Fibroblast of mammary gland (primary cell): ENCODE measurements at regions not wholly inside any gene's neighbourhood (a gene's known extent, or its start where the extent isn't known, plus 50 kb on each side); places are given as distances from the start of the nearest gene placed in this dataset.

ENCODE experiments used
- DNase-seq: peaks from one replicate; pipeline ENCODE4 v3.0.0-alpha.2; 2010; ENCODE audit warnings: low read depth
- H3K4me3 ChIP-seq: 2 replicates; pipeline ENCODE4 v1.5.1; 2011; ENCODE audit warnings: low read depth, mild to moderate bottlenecking, low read length, moderate library complexity; ENCODE audit not compliant: control insufficient read depth
- TF ChIP-seq, protein P1 (sequence below): conservative IDR thresholded peaks from 2 replicates; pipeline ENCODE4 v1.5.1; 2011; ENCODE audit warnings: low read depth, low read length, inconsistent platforms; ENCODE audit not compliant: control insufficient read depth, insufficient read depth

GRCh38 chr13:91199866-91200265 is 147.6 kb upstream of the MIR17HG start:
- no peak for DNase-seq
- H3K4me3 ChIP-seq = no peak overlapping the region
- TF ChIP-seq, protein P1, sequence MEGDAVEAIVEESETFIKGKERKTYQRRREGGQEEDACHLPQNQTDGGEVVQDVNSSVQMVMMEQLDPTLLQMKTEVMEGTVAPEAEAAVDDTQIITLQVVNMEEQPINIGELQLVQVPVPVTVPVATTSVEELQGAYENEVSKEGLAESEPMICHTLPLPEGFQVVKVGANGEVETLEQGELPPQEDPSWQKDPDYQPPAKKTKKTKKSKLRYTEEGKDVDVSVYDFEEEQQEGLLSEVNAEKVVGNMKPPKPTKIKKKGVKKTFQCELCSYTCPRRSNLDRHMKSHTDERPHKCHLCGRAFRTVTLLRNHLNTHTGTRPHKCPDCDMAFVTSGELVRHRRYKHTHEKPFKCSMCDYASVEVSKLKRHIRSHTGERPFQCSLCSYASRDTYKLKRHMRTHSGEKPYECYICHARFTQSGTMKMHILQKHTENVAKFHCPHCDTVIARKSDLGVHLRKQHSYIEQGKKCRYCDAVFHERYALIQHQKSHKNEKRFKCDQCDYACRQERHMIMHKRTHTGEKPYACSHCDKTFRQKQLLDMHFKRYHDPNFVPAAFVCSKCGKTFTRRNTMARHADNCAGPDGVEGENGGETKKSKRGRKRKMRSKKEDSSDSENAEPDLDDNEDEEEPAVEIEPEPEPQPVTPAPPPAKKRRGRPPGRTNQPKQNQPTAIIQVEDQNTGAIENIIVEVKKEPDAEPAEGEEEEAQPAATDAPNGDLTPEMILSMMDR = no peak

DNA sequence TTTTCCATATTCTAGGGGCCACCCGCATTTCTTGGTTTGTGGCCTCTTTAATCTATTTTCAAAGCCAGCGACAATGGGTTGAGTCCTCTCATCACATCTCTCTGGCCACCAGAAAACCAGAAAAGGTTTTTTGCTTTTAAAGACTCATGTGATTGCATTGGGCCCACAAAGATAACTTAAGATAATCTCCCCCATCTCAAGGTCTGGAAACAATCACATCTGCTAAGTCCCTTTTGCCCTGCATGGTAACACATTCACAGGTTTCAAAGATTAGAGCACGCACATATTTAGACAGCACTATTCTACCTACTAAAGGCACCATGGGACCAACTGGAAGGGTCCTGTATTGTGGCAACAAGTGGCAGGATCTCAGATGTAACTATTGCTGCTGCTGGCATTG is 147.0 kb upstream of the MIR17HG start:
- TF ChIP-seq, protein P1 = no peak
- DNase-seq = no peak
- no peak overlapping the region for H3K4me3 ChIP-seq

DNA sequence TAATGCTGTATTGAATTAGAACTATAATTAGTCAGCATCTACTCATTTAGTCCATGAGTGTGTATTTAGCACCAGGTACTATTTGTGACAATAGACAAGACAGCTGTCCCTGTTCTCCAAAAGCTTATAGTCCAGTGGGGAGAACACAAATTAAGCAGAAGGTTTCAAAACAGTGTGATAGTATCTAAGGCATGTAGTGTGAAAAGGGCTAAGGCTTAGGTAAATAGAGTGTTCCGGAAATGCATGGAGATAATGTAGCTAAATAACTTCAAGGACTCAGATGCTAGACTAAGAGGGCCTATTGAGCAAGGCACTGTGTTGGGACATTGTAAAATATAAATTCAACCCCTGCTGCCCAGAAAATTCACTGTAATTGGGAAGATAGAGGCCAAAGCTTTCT is 144.1 kb upstream of the MIR17HG start:
- TF ChIP-seq, protein P1 = no peak
- no peak overlapping the region for H3K4me3 ChIP-seq
- DNase-seq = no peak

DNA sequence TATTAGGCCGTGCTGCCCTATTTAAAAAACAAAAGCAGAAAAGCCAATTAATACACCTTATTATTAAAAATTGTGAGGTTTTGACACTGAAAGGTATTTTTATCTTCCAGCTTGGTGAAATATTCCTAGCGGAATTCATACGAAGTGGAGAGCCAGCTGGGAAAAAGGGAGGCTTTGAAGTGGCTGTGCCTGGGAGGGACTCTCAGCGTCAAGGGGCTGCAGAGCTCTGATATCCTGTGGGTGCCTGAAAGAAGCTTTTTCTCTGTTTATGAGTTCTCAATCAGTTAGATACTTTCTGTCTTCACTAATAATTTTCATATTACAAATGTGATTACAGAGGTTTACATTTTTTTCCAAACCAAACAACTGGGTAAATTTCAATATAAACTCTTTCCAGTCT is 140.2 kb upstream of the MIR17HG start:
- no peak for DNase-seq
- TF ChIP-seq, protein P1 = no peak

DNA sequence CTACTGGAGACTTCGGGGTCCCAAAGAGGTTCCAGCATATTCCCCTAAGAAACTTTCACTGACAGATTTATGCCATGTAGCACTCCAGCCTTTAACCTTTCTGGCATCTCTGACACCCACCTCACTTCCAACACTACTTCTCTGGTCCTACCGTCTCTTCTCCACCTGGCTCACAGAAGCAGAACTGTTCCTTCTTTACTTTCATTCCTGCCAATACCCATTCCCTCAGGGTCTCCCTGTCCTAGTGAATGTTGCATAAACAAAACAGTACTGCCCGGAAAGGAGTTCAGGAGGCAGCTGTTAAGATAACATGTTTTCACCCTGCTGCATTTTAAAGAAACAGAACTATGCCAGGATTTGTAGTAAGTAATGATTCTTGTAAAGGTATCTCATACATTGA is 136.0 kb upstream of the MIR17HG start:
- H3K4me3 ChIP-seq = no peak overlapping the region
- no peak for DNase-seq
- TF ChIP-seq, protein P1 = no peak

More for the DNA sequence above, 140.2 kb upstream of the MIR17HG start:
- H3K4me3 ChIP-seq = no peak overlapping the region

GRCh38 chr13:91212231-91212630 is 135.3 kb upstream of the MIR17HG start:
- DNase-seq = no peak
- TF ChIP-seq, protein P1 = no peak
- no peak overlapping the region for H3K4me3 ChIP-seq

GRCh38 chr13:91214031-91214430 is 133.5 kb upstream of the MIR17HG start:
- TF ChIP-seq, protein P1 = no peak
- no peak for DNase-seq
- no peak overlapping the region for H3K4me3 ChIP-seq
